GM21528 (cell line): ENCODE measurements at regions not wholly inside any gene's neighbourhood (a gene's known extent, or its start where the extent isn't known, plus 50 kb on each side); places are given as distances from the start of the nearest gene placed in this dataset.

Experiments
- ATAC-seq: cut with Tn5 transposase; IDR thresholded peaks from one replicate; pipeline ENCODE4 v1.9.1; 2021; ENCODE audit warnings: mild to moderate bottlenecking, moderate library complexity; ENCODE audit not compliant: unreplicated experiment, low FRiP score

DNA sequence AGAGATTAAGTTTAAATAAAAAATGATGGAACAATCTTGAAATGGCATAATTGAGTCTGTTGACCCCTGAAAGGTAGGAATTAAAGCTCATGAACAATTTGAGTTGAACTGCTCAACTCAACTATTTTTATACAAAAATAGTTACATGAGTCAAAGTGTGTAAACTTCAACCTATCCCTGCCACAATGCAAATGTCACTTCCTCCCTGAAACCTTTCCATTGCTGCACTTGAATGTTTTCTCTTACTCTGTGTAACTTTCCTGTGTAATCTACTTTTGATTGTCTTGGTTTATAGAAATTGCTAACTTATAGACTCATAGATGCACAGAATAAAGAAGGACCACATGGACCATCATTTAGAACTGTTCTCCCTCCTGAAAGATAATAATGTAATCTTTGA, 218.5 kb downstream of the GBA3 start:
- no peak for ATAC-seq

DNA sequence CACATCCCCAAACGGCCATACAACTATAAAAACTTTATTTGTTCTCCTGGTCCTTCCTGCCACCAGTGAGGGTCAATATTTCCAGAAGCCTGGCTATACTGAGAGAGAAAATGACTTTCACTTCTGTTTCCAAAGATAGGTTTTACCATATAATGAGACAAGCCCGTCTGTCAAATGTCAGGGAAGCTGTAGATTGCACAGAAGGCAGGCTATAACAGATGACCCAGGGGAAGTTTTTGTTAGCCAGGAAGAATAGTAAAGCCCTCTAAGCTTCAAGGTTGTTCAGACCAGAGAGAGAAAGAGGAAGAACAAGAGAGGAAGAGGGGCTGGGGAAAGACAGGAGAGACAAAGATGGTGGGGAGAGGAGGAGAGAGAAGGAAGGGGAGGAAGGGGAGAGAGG, 217.5 kb downstream of the GBA3 start:
- ATAC-seq, result no peak

DNA sequence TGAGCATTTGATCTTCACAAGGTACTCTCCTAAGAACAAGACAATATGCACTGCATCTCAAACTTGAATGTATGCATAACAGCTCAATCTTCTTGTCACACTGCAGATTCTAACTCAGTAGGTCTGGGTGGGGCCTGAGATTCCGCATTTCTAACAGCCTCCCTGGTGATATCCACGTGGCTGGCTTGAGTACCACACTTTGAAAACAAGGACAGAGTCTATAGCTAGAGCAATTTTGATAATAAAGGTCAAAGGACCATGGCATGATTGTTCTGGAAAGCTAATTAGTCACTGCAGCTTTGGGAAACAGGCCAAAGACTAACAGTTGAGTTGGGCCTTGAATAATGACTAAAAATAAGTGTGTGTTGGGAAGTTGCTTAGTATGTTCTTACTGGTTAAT, 213.3 kb downstream of the GBA3 start:
- ATAC-seq, result no peak

DNA sequence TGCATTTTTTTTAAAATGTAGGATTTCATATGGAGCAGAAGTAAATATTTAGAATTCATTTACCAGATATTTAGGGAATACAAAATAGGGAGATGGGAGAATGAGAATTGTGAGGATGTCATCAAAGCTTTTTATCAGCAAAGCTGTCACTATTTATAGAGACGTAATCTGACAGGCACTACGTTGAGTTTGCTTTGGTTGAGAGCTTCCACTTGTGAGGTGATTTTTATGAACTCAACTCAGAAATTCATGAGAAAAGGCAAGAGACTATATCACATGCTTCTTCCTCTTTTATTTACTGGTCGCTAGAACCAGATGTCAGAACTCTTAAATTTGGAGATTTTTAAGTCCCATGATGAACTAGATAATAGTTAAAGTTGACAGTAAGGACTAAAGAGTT, 211.2 kb downstream of the GBA3 start:
- ATAC-seq, result no peak

DNA sequence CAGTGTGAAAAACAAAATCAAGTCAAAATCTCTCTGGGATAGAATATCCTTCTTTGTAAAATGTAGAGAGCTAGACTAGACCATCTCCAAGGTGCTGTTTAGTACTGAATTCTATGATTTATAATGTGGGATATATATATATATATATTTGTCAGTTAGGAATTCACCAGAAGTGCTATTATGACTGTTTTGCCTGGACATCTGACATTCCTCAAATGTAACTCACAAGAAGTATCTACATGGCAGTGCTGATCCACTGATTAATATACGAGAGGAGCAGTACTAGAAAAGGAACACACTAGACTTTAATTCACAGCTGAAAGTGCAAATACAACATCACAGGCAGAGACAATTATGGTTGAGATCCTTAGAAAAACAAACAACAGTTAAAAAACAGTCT, 208.9 kb downstream of the GBA3 start:
- ATAC-seq, result no peak

DNA sequence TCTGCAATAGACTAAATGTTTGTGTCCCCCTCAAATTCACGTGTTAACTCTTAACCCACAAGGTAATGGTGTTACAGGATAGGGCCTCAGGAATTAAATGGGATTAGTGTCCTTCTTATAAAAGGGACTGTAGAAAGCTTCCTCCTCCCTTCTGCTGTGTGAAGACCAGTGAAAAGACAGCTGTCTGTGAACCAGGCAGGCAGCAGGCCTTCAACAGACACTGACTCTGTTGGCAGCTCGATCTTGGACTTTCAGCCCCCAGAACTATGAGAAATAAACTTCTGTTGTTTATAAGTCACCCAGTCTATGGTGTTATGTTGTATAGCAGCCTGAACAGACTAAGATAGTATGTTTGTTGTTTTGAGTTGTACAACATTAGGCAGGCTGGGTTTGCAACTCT, 208.1 kb downstream of the GBA3 start:
- no peak for ATAC-seq

DNA sequence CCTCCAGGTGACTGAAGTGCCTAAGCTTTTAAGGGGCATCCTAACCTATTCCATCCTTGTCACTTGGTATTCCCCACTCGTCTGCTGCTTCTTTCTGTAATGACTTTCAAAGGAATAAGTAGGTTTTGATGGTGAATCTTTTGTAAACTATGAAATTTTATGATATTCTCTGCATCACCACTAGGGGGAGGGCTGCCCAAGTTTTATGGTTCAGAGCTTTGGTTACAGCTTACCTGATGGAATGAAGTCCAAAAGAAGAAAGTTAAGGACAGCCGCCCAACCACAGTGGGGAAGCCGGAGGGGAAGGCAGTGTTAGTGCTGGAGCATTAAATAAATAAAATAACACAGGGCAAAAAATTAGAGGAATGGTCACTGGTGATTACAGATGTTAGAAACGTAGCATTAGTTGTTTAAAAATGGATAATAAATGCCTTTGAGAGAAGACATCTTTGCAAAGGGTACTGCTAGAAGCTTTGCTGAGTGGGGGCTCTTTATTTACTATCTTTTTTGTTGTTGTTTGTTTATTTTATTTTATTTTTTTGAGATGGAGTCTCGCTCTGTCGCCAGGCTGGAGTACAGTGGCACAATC, 204.9 kb downstream of the GBA3 start:
- ATAC-seq, result no peak

DNA sequence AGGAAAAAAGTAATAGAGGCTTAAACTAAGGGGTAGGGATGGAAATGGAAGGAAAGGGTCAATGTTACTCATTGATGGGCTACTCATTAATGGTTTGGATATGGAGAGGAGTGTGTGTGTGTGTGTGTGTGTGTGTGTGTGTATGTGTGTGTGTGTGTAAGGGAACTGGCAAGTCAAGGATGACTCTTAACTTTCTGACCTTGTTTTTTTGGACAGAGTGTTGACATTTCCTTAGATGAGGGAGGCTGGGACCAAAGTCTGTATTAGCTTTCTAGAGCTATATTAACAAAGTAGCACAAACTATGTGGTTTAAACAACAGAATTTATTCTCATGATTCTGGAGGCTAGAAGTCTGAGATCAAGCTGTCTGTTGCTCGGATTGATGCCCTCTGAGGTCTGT, 202.7 kb downstream of the GBA3 start:
- ATAC-seq, result no peak

DNA sequence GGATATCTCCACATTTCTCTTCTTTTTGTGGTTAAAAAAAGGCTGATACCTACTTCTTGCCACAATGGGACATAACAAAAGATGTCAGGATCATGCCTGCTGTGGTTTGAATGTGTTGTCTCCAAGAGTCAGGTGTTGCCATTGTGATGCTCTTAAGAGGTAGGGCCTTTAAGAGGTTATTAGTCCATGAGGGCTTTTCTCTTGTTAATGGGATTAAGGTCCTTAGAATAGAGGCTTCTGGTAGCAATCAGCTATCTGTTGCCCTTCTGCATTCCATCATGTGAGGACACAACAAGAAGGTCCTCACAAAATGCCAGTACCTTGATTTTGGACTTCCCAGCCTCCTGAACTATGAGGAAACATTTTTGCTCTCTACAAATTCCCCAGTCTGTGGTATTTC, 191.4 kb downstream of the GBA3 start:
- ATAC-seq, result no peak

DNA sequence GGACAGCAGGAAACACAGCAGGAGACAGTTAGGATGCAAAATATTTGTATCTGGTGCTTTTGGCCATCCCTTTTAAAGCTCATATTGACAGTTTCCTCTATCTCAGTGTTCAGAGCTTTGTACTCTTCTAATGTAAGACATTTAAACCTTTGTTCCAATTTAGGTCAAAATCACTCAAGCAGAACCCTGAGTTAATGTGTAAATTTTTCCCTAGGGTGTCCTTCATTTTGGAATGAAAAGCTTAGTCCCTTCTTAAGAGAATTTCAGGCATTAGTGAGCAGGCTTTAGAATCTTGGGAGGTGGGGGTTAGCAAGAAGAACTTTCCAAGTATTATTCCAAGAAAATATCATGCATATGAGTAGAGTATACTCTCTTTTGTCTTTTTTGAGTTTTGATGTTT, 188.7 kb downstream of the GBA3 start:
- no peak for ATAC-seq

DNA sequence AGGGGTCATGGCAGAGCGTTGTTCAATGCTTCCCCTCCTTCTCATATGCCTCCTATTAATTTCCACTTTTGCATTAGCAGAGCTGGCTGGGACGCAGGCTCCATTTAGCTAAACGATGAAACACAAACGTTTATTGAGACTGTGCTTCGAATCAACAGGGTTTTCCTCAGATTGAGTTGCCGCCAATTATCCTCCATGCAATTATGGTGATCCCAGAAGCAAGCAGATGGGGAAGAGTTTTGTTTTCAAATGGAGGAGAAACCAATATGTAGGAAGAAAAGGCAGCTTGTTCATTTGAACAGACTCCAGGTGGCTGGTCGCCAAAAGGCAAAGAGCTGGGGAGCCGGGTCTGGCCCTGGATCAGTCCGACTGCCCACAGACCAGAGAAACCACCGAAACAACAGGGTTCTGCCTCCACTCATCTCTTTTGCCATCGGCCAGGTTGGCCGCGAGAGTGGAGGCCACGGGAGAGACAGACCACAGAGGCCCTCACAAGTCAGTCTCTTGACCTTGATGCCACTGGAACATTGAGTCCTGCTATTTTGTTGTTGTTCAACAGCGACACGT, 184.8 kb downstream of the GBA3 start:
- ATAC-seq, result no peak

DNA sequence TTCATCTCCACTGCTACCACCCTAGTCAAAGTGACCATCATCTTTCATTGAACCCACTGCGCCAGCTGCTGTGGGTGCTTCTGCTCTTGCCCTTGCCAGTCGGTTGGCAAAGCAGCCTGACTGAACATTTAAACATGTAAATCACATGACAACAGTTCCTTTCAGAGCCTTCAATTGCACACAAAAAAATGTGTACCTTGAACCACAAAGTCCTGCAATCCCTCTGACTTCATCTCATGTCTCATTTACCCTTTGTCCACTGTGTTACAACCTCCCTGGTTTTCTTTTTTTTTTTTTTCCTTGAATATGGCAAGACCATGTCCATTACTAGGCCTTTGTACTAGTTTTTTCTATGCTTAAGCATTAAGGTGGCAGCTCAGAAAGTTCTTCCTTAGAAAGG, 183.5 kb downstream of the GBA3 start:
- ATAC-seq, result no peak

DNA sequence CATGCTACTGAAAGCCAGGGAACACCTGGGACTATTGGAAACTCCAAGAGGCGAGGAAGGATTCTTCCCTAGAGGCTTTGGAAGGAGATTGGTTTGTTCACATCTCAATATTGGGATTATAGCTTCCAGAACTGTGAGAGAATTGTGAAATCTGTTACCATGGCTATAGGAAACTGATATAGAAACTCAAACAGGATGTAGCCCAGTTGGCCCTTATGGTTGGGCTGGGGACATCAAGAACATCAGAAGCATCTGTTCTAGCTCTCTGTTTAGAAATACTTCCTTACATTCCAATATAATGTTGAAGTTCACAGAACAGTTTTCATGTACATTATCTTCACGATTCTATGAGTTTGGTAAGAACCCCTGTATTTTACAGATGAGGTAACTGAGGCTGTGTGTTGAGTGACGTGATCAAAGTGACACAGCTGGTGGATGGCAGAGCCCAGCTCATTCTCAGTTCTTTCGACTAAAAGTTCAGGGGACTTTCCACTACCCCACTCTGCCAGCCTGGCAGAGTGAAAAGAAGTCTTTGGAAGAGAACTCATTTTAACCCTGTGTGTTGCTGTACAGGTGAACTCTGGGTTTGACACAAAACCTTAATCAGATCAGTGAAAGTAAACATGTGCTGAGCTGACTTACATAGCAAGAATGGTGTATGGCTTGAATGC, 183.0 kb downstream of the GBA3 start:
- no peak for ATAC-seq

DNA sequence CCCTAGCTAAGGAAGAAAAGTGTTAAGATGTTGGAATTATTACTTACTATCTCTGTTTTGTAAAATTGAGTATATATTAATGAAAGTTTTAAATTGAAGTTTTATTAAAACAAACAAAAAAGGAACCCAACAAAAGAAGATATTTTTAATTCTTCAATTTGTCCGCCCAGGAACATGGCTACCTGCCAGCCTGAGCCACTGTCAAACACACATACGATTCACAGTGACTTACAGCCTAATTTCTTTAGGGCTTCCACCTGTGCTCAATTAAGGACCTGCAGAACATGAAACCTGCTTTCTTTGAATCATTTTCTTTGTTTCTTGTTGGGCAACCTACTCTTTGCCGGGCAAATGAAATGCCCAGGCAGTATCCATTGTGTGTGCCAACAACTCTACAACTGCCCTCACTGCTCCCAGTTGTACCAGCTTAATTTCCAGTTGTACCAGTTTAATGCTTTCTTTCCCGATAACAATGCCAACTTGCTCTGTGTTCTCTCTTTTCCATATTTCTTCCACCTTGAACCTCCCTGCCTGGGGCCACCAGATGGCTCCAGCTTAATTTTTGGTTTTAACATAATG, 181.7 kb downstream of the GBA3 start:
- no peak for ATAC-seq

DNA sequence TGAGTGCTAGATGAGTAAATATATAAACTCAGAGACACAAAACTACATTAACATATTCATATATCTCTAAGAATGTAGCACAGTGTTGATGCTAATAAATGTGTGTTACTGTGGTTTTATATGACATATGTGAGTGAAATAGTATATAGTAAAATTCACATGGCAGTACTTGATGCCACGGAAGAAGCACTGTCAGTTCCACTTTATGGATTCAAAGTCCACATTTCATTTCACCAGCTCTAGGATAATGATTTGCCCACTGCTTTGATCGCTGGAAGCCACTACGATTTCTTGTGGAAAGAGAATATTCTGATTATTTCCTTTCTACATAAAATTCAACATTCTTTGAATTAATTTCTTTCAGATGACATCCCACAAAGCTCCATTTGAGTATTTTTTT, 181.2 kb downstream of the GBA3 start:
- no peak for ATAC-seq

DNA sequence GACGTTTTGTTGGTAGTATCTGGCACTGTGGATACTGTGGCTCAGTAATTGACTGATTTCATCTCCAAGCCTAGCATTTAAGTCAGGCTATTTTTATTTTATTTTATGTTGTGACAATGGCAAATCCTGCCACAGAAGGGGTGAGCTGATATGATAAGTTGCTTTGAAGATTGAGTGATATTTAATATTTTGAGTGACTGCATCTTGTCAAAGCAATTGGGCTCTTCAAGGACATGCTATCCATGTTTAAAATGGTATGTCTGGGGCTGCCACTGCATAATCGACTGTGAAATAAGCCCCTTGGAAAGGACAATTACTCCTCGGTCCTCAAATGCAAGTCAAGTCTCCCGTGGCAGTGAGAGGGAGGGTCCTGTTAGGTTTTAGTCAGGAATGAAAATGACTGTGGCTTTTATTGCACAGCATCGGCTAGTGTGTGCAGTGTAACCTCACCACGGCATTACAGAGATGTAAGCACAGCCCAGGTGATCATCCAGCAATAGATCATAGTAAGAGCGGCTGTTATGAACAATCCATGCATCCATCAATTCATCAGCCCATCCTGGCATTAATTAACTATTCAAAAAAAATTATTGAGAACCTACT, 178.2 kb downstream of the GBA3 start:
- ATAC-seq, result no peak

DNA sequence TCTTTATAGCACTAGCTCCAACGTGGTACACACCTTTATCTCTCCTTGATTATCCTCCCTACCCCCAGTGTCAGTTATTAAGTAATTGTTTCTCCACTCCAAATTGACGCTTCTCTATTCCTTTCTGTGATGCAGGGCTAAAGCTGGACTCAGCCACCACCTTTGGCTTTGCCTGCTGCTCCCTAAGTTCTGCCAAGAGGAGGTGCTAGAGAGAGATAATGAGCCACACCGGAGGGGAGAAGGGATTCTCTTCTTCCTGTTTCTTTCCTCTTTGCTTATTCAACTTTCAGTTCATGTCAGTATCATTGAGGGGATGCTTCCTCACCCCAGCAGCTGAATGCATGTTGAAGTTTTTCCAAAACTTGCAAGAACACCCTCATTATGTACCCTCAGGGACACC, 176.5 kb downstream of the GBA3 start:
- ATAC-seq, result no peak
